PC-3 (cell line): ENCODE measurements at regions not wholly inside any gene's neighbourhood (a gene's known extent, or its start where the extent isn't known, plus 50 kb on each side); places are given as distances from the start of the nearest gene placed in this dataset.

ENCODE experiments used
- CTCF ChIP-seq: fragments of 300-600 bp; sonication (generic); conservative IDR thresholded peaks from 2 replicates; pipeline ENCODE4 v1.5.1; 2017; ENCODE audit warnings: antibody characterized with exemption, low read depth, mild to moderate bottlenecking, low read length
- EZH2 ChIP-seq: fragments of 300-600 bp; sonication (generic); IDR thresholded peaks from one replicate; pipeline ENCODE4 v1.6.1; 2017; ENCODE audit warnings: antibody characterized with exemption, mild to moderate bottlenecking, low read length; ENCODE audit not compliant: unreplicated experiment
- EZH2phosphoT487 ChIP-seq: fragments of 300-600 bp; sonication (generic); IDR thresholded peaks from 2 replicates; pipeline ENCODE4 v1.6.1; 2018; ENCODE audit warnings: mild to moderate bottlenecking, antibody characterized with exemption, low read length, borderline replicate concordance

- TF ChIP-seq CTCF = no peak
- no peak for TF ChIP-seq EZH2phosphoT487
- no peak for TF ChIP-seq EZH2
Observed at GRCh38 chr18:34329840-34330239, 105.1 kb upstream of the NOL4 start.
